ENCODE measurements at regions not wholly inside any gene's neighbourhood (a gene's known extent, or its start where the extent isn't known, plus 50 kb on each side); places are given as distances from the start of the nearest gene placed in this dataset.
"Not testable (repeated sequence)": the region's sequence is repeated elsewhere in the genome, so short reads cannot be mapped to it uniquely, and the experiment has no call there.

GRCh38 chr5:167356374-167356773 is 935.1 kb upstream of the WWC1 start:
- DNase-seq, result no peak

- DNase-seq, result no peak
These were observed 932.5 kb upstream of the WWC1 start for GRCh38 chr5:167358868-167359492.

GRCh38 chr5:167361795-167362194 is 929.6 kb upstream of the WWC1 start:
- no peak for DNase-seq

GRCh38 chr5:167363065-167363464 is 928.4 kb upstream of the WWC1 start:
- DNase-seq, result no peak

GRCh38 chr5:167375125-167375524 is 916.3 kb upstream of the WWC1 start:
- DNase-seq, result no peak

- DNase-seq, result no peak
These were observed 912.3 kb upstream of the WWC1 start for GRCh38 chr5:167378894-167379723.

- no peak for DNase-seq
These were observed 910.0 kb upstream of the WWC1 start for GRCh38 chr5:167381457-167381856.

GRCh38 chr5:167389537-167389936 is 901.9 kb upstream of the WWC1 start:
- DNase-seq, result no peak

GRCh38 chr5:167391286-167391685 is 900.2 kb upstream of the WWC1 start:
- not testable (repeated sequence) for DNase-seq

GRCh38 chr5:167392240-167392639 is 899.2 kb upstream of the WWC1 start:
- no peak for DNase-seq

- no peak for DNase-seq
These were observed 898.1 kb upstream of the WWC1 start for GRCh38 chr5:167393358-167393757.

- DNase-seq, result no peak
These were observed 888.8 kb upstream of the WWC1 start for GRCh38 chr5:167402671-167403070.

- DNase-seq, result no peak
These were observed 884.9 kb upstream of the WWC1 start for GRCh38 chr5:167406513-167406912.

- DNase-seq, result no peak
These were observed 878.9 kb upstream of the WWC1 start for GRCh38 chr5:167412556-167412955.

GRCh38 chr5:167413506-167413905 is 877.9 kb upstream of the WWC1 start:
- no peak for DNase-seq

- no peak for DNase-seq
These were observed 876.8 kb upstream of the WWC1 start for GRCh38 chr5:167414611-167415010.

- DNase-seq, result no peak
These were observed 875.4 kb upstream of the WWC1 start for GRCh38 chr5:167415779-167416746.

- no peak for DNase-seq
These were observed 873.8 kb upstream of the WWC1 start for GRCh38 chr5:167417662-167418061.

GRCh38 chr5:167425161-167425560 is 866.3 kb upstream of the WWC1 start:
- no peak for DNase-seq

GRCh38 chr5:167426501-167426900 is 864.9 kb upstream of the WWC1 start:
- DNase-seq, result no peak

- not testable (repeated sequence) for DNase-seq
These were observed 863.8 kb upstream of the WWC1 start for GRCh38 chr5:167427641-167428040.

GRCh38 chr5:167440846-167441245 is 850.6 kb upstream of the WWC1 start:
- DNase-seq, result no peak

GRCh38 chr5:167442922-167443321 is 848.5 kb upstream of the WWC1 start:
- no peak for DNase-seq

Data from right hindlimb (tissue), 1 donor.